Brain pericyte (primary cell): ENCODE measurements at regions not wholly inside any gene's neighbourhood (a gene's known extent, or its start where the extent isn't known, plus 50 kb on each side); places are given as distances from the start of the nearest gene placed in this dataset.
"Not testable (repeated sequence)": the region's sequence is repeated elsewhere in the genome, so short reads cannot be mapped to it uniquely, and the experiment has no call there.

Experiments used
- DNase-seq: peaks from one replicate; pipeline ENCODE4 v3.0.0-alpha.2; 2012; ENCODE audit warnings: low read depth, low spot score

DNA sequence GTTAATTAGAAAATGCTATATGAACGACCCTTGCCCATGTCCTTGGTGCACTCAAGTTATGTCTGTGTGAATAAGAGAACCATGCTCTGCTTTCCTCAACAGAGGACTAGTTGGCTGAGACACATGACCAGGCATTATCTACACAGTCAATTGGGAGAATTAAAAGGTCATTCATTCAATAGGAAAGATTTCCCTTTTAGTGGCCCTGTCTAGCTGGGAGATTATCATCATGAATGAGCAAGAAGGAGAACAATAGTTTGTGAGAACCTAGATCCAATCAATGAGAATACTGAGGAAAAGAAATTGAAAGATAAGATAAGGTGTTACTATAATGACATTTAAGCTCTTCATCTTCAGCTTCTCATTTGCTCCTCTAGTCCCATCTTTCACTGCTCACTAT lies 1033.4 kb upstream of the LCORL start:
- no peak for DNase-seq

GRCh38 chr4:19051831-19052230 lies 1030.3 kb upstream of the LCORL start:
- no peak for DNase-seq

- no peak for DNase-seq
Observed at GRCh38 chr4:19047279-19047880, 1025.8 kb upstream of the LCORL start.

DNA sequence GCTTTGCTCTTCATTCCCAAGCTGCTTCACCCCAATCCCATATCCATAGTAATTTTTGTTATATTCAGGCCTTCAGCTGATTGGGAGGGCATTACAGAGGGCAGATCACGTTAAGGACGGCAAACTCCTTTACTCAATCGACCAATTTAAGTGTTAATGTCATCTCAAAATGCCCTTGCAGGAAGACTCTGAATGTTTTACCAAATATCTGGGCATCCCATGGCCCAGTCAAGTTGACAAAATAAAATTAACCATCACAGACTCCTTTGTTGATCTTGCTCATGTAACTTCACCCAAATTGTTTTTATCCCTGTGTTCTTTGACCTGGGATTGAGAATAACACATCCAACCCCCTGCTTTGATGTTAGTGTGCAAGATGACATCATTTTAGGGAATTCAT lies 1018.3 kb upstream of the LCORL start:
- DNase-seq = no peak

DNA sequence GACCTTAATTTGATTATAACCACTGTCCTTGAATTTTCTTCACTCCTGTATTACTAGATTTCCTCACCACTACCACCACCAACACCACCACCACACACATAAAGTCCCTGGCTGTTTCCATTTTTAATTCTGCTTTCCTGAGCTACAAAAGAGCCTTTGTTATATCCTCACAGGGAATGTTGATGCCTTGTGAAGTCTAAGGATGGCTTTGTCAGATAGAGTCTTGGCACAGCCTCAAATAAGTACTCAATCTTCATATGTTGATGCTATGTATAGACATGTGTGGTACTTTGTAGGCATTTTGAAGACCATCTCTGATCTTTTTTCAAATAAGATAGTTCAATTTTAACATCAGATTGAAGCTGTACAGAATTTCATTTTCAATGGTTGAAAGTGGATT lies 1016.7 kb upstream of the LCORL start:
- no peak for DNase-seq

DNA sequence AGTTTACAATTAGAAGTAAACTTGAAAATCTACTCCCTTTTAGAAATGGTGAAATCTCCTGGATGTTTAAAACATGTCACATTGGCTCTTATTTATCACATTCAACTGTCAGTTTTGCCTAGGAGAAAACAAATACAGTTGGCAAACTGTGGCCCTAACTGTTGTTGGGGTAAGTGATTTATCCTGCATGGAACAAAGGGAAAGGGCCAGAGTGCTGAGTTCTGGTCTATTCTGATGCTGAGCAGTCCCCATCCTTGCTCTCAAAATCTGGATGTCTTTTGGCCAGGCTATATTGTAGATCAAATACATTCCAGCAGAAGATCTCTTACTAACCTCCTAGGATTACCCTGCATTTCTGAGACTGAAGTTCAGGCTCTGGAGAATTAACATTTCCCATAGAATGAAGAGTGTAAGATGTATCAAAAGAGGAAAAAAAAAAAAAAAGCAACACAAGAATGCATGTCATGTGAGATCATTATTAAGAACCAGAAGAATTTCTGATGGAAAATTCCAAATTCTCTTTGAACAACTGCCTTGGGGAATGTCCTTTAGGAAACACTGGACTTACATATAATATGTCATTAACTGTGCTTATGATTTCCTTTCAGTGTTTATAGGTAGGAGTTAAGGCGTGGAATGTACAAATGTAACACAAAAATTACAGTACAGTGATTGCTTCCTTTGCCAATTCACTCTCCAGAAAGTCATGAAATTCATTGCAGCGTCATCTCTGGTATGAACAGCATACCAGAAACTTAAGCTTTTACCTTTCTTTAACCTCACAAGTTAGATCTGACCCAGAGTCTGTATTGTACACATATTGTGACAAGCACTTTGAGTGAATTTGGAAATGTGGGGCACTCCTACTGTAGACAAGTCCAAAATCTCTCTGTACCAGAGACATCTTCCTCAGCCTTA lies 1012.5 kb upstream of the LCORL start:
- DNase-seq = no peak

DNA sequence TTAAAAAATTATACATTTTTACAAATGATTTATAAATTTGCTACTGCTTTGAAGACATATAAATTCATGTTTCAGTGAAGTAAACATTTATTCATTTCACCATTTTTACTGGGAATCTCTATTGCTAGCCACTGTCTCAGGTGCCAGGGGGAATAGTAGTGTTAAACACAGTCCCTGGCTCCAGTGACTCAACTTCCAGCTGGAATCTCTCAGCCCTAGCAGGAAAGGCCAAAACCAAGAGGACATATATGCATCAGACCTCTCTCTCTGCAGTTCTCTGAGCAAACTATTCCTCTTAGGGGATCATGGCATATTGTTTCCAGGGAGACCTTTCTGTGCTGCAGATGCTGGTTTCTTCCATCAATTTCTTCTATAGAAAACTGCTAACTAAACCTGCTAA lies 1009.0 kb upstream of the LCORL start:
- no peak for DNase-seq

GRCh38 chr4:19030048-19030447 lies 1008.5 kb upstream of the LCORL start:
- no peak for DNase-seq

GRCh38 chr4:19026281-19026680 lies 1004.7 kb upstream of the LCORL start:
- no peak for DNase-seq

DNA sequence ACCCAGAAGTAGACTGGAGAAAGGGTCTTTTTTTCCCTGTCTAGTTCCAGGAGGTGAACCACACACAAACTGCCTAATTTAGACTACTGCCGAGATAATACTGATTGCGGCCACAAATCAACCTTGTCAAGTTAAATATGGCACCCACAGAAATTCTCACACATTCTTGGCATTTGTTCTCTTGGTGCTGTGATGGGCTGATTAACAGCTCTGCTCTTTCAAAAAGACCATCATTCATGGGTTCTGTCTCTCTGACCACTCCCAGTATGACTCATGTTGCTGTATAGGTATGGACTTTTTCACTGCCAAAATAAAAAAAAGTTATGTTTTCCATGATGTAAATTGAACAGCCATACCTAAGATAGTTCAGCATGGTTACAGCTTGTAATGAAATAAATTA lies 1003.5 kb upstream of the LCORL start:
- DNase-seq = no peak

DNA sequence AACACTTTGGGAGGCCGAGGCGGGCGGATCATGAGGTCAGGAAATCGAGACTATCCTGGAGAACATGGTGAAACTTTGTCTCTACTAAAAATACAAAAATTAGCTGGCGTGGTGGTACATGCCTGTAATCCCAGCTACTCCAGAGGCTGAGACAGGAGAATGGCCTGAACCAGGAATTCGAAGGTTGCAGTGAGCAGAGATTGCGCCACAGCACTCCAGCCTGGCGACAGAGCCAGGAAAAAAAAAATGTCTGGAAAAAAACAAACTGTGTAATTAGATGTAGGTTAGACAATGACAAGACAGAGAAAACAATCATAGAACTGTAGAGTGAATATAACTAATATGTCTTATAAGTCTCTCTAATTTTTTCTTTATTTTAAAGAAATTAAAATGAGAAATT lies 1002.5 kb upstream of the LCORL start:
- no peak for DNase-seq

- DNase-seq = no peak
Observed at GRCh38 chr4:19021617-19022016, 1000.1 kb upstream of the LCORL start.

GRCh38 chr4:19016550-19016949 lies 995.0 kb upstream of the LCORL start:
- not testable (repeated sequence) for DNase-seq

DNA sequence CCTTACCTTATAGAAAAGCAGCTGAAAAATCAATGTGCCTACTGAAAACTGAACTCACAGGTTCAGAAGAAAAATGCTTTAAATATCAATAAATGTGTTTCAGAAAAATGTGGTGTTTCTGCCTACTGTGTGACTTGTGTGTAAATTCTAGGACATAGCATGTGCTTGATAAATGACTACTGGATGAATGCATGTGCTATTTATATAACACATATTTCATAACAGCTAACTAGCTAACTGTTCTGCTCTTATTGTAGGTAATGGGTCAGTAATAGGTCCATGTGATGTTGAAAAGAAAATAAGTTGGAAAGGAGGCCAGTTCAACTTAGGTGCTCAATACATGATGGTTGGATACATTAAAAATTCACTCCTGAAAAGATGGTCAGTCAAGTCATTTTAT lies 993.0 kb upstream of the LCORL start:
- no peak for DNase-seq

DNA sequence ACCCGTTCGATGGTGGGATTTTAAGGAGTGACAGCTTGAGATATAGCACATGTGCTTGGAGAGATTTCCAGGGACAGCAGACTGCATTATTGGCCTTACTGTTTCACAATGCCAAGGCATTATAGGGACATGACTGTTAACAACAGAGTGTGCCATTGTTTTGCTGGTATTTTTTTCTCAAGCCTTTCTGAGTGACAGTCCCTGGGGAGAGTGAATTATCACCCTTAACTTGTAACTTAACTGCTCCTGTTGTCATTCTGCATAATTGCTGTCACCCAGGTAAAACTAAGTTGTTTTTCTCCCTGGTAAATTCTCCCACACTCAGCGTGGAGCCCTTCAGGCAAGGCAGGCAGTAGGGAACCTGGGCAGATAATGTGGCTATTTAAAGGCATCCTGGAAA lies 989.2 kb upstream of the LCORL start:
- DNase-seq = no peak

DNA sequence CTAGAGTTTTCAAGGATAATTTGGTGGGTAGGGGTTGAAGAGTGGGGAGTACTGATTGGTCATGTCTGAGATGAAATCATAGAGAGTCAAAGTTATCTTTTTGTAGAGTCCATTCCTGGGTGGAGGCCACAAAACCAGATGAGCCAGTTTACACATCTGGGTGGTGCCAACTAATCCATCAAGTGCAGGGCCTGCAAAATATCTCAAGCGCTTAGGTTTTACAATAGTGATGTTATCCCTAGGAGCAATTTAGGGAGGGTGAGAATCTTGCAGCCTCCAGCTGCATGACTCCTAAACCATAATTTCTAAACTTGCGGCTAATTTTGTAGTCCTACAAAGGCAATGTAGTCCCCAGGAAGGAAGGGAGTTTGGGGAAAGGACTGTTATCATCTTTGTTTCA lies 988.3 kb upstream of the LCORL start:
- DNase-seq = no peak

GRCh38 chr4:19005211-19005610 lies 983.7 kb upstream of the LCORL start:
- DNase-seq = no peak

DNA sequence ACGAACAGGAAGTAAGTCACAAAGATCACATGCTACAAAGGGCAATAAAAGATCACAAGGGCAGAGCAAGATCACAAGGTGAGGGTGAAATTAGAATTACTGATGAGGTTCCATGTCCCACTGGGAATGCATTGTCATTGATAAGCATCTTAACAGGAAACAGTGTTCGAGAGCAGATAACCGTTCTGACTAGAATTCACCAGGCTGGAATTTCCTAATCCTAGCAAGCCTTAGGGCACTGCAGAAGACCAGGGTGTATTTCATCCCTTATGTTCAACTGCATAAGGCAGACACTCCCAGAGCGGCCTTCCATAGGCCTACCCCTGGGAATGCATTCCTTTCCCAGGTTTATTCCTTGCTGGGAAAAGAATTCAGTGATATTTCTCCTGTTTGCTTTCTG lies 980.6 kb upstream of the LCORL start:
- no peak for DNase-seq

DNA sequence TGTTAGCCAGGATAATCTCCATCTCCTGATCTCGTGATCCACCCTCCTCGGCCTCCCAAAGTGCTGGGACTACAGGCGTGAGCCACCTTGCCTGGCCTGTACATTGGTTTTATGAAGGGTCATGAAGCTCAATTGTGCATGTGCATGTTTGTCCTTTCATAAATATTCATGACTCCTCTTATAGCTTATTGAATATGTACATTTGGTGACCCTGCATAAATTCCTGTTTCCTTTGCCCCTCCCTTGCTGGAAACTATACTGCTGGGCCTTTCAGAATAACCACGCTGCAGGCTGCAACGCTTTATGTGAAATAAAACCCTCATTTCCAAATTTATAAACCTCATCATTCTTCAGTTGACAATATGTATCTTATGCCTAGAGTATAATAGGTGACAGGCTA lies 978.0 kb upstream of the LCORL start:
- DNase-seq = no peak

- no peak for DNase-seq
Observed at GRCh38 chr4:18981234-18981615, 959.7 kb upstream of the LCORL start.

DNA sequence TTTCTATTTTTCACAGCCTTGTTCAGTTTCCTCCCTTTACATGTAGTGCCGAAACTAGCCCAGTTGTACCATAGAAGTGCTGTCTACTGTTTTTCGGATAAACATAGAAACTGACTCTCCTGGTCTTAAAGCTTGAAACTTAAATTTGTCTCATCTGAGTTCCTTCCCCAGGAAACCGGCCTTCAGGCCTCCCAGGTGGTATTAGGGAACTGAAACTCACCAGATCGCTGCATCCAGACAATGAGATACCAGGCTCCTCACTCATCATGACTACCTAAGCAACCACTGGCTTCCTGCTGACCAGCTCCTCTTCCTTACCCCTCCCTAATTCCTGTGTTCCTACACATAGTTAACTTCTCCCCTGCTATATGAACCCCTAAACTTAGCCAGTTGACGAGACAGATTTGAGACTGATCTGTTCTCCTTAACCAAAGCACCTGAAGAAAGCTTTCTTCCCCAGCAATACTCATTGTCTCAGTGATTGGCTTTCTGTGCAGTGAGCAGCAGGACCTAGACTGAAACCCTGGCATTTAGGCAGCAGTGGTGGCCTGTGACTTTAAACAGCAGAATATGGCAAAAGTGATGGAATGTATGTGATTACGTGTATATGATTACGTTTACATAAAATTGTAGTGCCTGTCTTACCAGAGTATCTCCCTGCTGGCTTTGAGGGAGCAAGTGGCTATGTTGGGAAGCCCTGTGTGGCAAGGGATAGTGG lies 959.1 kb upstream of the LCORL start:
- no peak for DNase-seq

- DNase-seq = no peak
Observed at GRCh38 chr4:18976884-18977283, 955.3 kb upstream of the LCORL start.
